H9 (cell line): ENCODE measurements at regions not wholly inside any gene's neighbourhood (a gene's known extent, or its start where the extent isn't known, plus 50 kb on each side); places are given as distances from the start of the nearest gene placed in this dataset.

ENCODE experiments used
- DNase-seq: peaks from one replicate; pipeline ENCODE4 v3.0.0-alpha.2; 2017
- H2AFZ ChIP-seq: one replicate; pipeline ENCODE4 v1.6.1; 2013; ENCODE audit warnings: mild to moderate bottlenecking, low read length, control low read depth, moderate library complexity
- H2AK5ac ChIP-seq: 2 replicates; pipeline ENCODE4 v1.6.1; 2013; ENCODE audit warnings: low read length, control low read depth, mixed read lengths; ENCODE audit not compliant: insufficient read length
- H2BK120ac ChIP-seq: one replicate; pipeline ENCODE4 v1.6.1; 2013; ENCODE audit warnings: low read depth, mild to moderate bottlenecking, low read length, control low read depth, inconsistent platforms; ENCODE audit not compliant: poor library complexity, severe bottlenecking
- H2BK12ac ChIP-seq: 2 replicates; pipeline ENCODE4 v1.6.1; 2013; ENCODE audit warnings: low read length, control low read depth, mixed read lengths, low read depth; ENCODE audit not compliant: insufficient read length
- H2BK15ac ChIP-seq: 2 replicates; pipeline ENCODE4 v1.6.1; 2013; ENCODE audit warnings: low read depth, low read length, control low read depth
- H2BK20ac ChIP-seq: one replicate; pipeline ENCODE4 v1.6.1; 2013; ENCODE audit warnings: low read depth, mild to moderate bottlenecking, low read length, control low read depth, inconsistent platforms; ENCODE audit not compliant: poor library complexity, severe bottlenecking
- H2BK5ac ChIP-seq: 2 replicates; pipeline ENCODE4 v1.6.1; 2013; ENCODE audit warnings: low read length, control low read depth, mixed read lengths; ENCODE audit not compliant: insufficient read length
- H3K14ac ChIP-seq: 2 replicates; pipeline ENCODE4 v1.6.1; 2013; ENCODE audit warnings: low read length, control low read depth; ENCODE audit not compliant: insufficient read depth
- H3K18ac ChIP-seq: 2 replicates; pipeline ENCODE4 v1.6.1; 2013; ENCODE audit warnings: low read depth, mild to moderate bottlenecking, mixed read lengths, low read length, control low read depth; ENCODE audit not compliant: insufficient read length
- H3K23ac ChIP-seq: 2 replicates; pipeline ENCODE4 v1.6.1; 2013; ENCODE audit warnings: low read length, control low read depth, mixed read lengths, low read depth; ENCODE audit not compliant: insufficient read length
- H3K23me2 ChIP-seq: 2 replicates; pipeline ENCODE4 v1.6.1; 2013; ENCODE audit warnings: low read depth, mild to moderate bottlenecking, mixed read lengths, low read length, control low read depth; ENCODE audit not compliant: insufficient read length, poor library complexity, severe bottlenecking
- H3K27ac ChIP-seq: 2 replicates; pipeline ENCODE4 v1.5.1; 2013; ENCODE audit warnings: low read length, control low read depth, mixed read lengths, low read depth; ENCODE audit not compliant: insufficient read length
- H3K27me3 ChIP-seq: 2 replicates; pipeline ENCODE4 v1.6.1; 2013; ENCODE audit warnings: low read length, control low read depth, inconsistent platforms; ENCODE audit not compliant: insufficient read depth
- H3K4ac ChIP-seq: 2 replicates; pipeline ENCODE4 v1.6.1; 2013; ENCODE audit warnings: low read depth, mild to moderate bottlenecking, control low read depth, inconsistent platforms, low read length, moderate library complexity
- H3K4me1 ChIP-seq: 2 replicates; pipeline ENCODE4 v1.6.1; 2013; ENCODE audit warnings: low read length, control low read depth, inconsistent platforms; ENCODE audit not compliant: insufficient read depth
- H3K4me2 ChIP-seq: 2 replicates; pipeline ENCODE4 v1.6.1; 2013; ENCODE audit warnings: low read length, control low read depth, mixed read lengths; ENCODE audit not compliant: insufficient read length, insufficient read depth
- H3K56ac ChIP-seq: 2 replicates; pipeline ENCODE4 v1.6.1; 2013; ENCODE audit warnings: low read depth, mild to moderate bottlenecking, mixed read lengths, low read length, control low read depth; ENCODE audit not compliant: insufficient read length
- H3K79me1 ChIP-seq: 2 replicates; pipeline ENCODE4 v1.6.1; 2013; ENCODE audit warnings: low read depth, mild to moderate bottlenecking, moderate library complexity, low read length, control low read depth, inconsistent platforms; ENCODE audit not compliant: insufficient read depth, poor library complexity, severe bottlenecking
- H3K79me2 ChIP-seq: 2 replicates; pipeline ENCODE4 v1.6.1; 2013; ENCODE audit warnings: low read length, control low read depth, inconsistent platforms; ENCODE audit not compliant: insufficient read depth
- H3K9ac ChIP-seq: 2 replicates; pipeline ENCODE4 v1.6.1; 2013; ENCODE audit warnings: low read length, control low read depth, mixed read lengths; ENCODE audit not compliant: insufficient read length; ENCODE audit errors: extremely low read depth
- H3K9me3 ChIP-seq: one replicate; pipeline ENCODE4 v1.6.1; 2013; ENCODE audit warnings: low read depth, low read length, inconsistent platforms; ENCODE audit not compliant: control insufficient read depth
- H3T11ph ChIP-seq: one replicate; pipeline ENCODE4 v1.6.1; 2013; ENCODE audit warnings: mild to moderate bottlenecking, low read length, control low read depth, inconsistent platforms
- H4K20me1 ChIP-seq: one replicate; pipeline ENCODE4 v1.6.1; 2013; ENCODE audit not compliant: control insufficient read depth, insufficient read length, insufficient read depth
- H4K5ac ChIP-seq: 2 replicates; pipeline ENCODE4 v1.6.1; 2013; ENCODE audit warnings: low read depth, mild to moderate bottlenecking, mixed read lengths, low read length, control low read depth; ENCODE audit not compliant: insufficient read length
- H4K8ac ChIP-seq: replicated peaks from 2 replicates; pipeline ENCODE4 v1.6.1; 2013; ENCODE audit warnings: low read length, control low read depth, mixed read lengths, low read depth; ENCODE audit not compliant: insufficient read length
- H4K91ac ChIP-seq: 2 replicates; pipeline ENCODE4 v1.6.1; 2013; ENCODE audit warnings: low read depth, mild to moderate bottlenecking, moderate library complexity, mixed read lengths, low read length, control low read depth; ENCODE audit not compliant: insufficient read length
- H3K27ac Mint-ChIP-seq, 3 experiments: 2 replicates in 2 of 3; 3 replicates in 1 of 3; pipeline ENCODE4 v1.8.0; 2020 to 2021; ENCODE audit warnings: mixed read lengths in 3 of 3, mild to moderate bottlenecking in 1 of 3, moderate library complexity in 1 of 3
- H3K27me3 Mint-ChIP-seq: 2 replicates; pipeline ENCODE4 v1.8.0; 2021; ENCODE audit warnings: low read depth, mild to moderate bottlenecking, moderate library complexity, mixed read lengths
- H3K36me3 Mint-ChIP-seq, 3 experiments: 2 replicates in 2 of 3; 3 replicates in 1 of 3; pipeline ENCODE4 v1.8.0; 2020 to 2021; ENCODE audit warnings: low read depth in 3 of 3, mixed read lengths in 3 of 3; ENCODE audit not compliant: insufficient read depth in 1 of 3
- H3K4me1 Mint-ChIP-seq, 2 experiments: 2 replicates each; pipeline ENCODE4 v1.8.0; 2020; ENCODE audit warnings: mixed read lengths in 2 of 2
- H3K4me3 Mint-ChIP-seq, 2 experiments: 2 replicates in 1 of 2; 3 replicates in 1 of 2; pipeline ENCODE4 v1.8.0; 2020 to 2021; ENCODE audit warnings: mild to moderate bottlenecking in 2 of 2, mixed read lengths in 2 of 2, moderate library complexity in 1 of 2
- H3K9me3 Mint-ChIP-seq, 2 experiments: 2 replicates in 1 of 2; 3 replicates in 1 of 2; pipeline ENCODE4 v1.8.0; 2020; ENCODE audit warnings: mild to moderate bottlenecking in 2 of 2, mixed read lengths in 2 of 2, moderate library complexity in 1 of 2
- CTCF ChIP-seq: fragments of 200-600 bp; sonication (generic); conservative IDR thresholded peaks from 3 replicates; pipeline ENCODE4 v1.8.0; 2021; ENCODE audit warnings: antibody characterized with exemption, mild to moderate bottlenecking
- whole genome bisulfite sequencing: extraction: QIAGEN DNeasy Blood & Tissue Kit; methylation state at CpG from one replicate; pipeline ENCODE4 v1.1.7; 2013; ENCODE audit warnings: missing lambda C conversion rate, low lambda C conversion rate, mixed read lengths; ENCODE audit not compliant: insufficient read length; ENCODE audit errors: extremely low coverage; 5-methylcytosine and 5-hydroxymethylcytosine counted together

- H3K23me2 ChIP-seq = no peaks in the 10 kb centered on the region
- no peak overlapping the region for H2BK15ac ChIP-seq
- H3K79me2 ChIP-seq = no peaks in the 10 kb centered on the region
- H4K20me1 ChIP-seq = no peaks in the 10 kb centered on the region
- no peak overlapping the region for H4K5ac ChIP-seq
- no peak overlapping the region for H3K9ac ChIP-seq
- H2BK20ac ChIP-seq = no peak overlapping the region
- H3K27me3 Mint-ChIP-seq = no peaks in the 10 kb centered on the region
- no peak overlapping the region for H3K14ac ChIP-seq
- no peak overlapping the region for H2BK5ac ChIP-seq
- no peaks in the 10 kb centered on the region for H3K4me1 Mint-ChIP-seq
- no peaks in the 10 kb centered on the region for H3K9me3 ChIP-seq
- no peak for DNase-seq
- no peak overlapping the region for H3K4ac ChIP-seq
- no peak overlapping the region for H3K4me2 ChIP-seq
- no peaks in the 10 kb centered on the region for H3K27me3 ChIP-seq
- WGBS = no CpG with 5 or more reads among the region's 1 CpG
- no peaks in the 10 kb centered on the region for H3K79me1 ChIP-seq
- no peak overlapping the region for H3K27ac ChIP-seq
- H3K27ac Mint-ChIP-seq = no peak overlapping the region
- TF ChIP-seq CTCF = no peak
- H2BK120ac ChIP-seq = no peak overlapping the region
- H4K91ac ChIP-seq = no peak overlapping the region
- no peak overlapping the region for H2AK5ac ChIP-seq
- H2BK12ac ChIP-seq = no peak overlapping the region
- peaks cover 0 to 2% of the 10 kb centered on the region in 2 experiments; a peak in 3 of 5 replicates for H3K9me3 Mint-ChIP-seq
- no peak overlapping the region for H3K4me3 Mint-ChIP-seq
- no peak overlapping the region for H3K56ac ChIP-seq
- H3K4me1 ChIP-seq = no peaks in the 10 kb centered on the region
- H3T11ph ChIP-seq = no peak overlapping the region
- no peak overlapping the region for H3K18ac ChIP-seq
- no peak overlapping the region for H2AFZ ChIP-seq
- H4K8ac ChIP-seq = no peak overlapping the region
- no peak overlapping the region for H3K23ac ChIP-seq
- H3K36me3 Mint-ChIP-seq = no peaks in the 10 kb centered on the region
Measured at GRCh38 chr11:25910086-25910485, 421.8 kb upstream of the ANO3 start.
